COLO668 (cell line): ENCODE measurements at regions not wholly inside any gene's neighbourhood (a gene's known extent, or its start where the extent isn't known, plus 50 kb on each side); places are given as distances from the start of the nearest gene placed in this dataset.

Experiments
- DNase-seq: peaks from one replicate; lab custom pipeline; 2025; ENCODE audit not compliant: unreplicated experiment; lab: John Stamatoyannopoulos, UW

DNA sequence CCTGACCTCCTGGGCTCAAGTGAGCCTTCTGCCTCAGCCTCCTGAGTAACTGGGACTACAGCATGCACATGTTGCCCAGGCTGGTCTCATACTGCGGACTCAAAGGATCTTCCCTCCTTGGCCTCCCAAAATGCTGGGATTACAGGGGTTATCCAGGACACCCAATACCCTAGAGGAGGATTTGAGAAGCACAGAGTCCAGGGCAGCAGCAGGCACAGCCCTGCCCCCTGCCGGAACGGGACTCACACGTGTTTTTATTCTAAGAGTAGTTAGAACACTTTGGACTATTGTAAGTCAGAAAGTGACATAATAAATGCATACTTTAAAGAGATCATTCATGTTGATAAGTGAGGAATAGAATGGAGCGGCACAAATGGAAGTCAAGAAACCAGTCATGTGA lies 80.2 kb downstream of the C6orf118 start:
- no peak for DNase-seq

DNA sequence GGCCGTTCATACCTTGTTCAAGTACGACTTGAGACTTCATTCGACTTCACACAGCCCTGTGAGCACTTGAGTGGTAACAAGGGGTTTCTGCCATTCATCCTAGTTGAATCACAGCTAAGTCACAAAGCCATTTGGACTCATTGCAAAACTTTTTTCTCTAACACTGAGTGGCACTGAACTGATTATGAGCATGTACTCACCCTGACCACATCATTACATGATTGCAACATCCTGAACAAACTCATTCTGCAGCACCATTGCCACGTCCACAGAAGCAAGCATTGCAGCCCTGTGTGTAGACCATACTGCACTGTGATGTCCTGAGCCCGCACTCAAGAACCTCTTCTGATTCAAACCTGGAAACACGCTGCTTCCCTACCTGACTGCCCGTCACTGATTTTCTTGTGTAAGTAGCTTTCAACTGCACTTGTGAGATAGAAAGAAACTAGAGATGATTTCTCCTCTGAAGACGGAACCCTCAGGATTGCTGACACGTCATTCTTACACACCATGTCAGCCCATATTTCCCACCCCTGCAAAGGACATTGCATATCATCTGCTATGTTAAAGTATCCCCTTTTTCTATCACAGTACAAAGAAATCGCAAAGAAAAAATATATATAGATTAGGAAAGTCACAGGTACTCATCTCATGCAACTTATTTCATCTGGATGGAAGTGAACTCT lies 81.6 kb downstream of the C6orf118 start:
- DNase-seq = no peak

DNA sequence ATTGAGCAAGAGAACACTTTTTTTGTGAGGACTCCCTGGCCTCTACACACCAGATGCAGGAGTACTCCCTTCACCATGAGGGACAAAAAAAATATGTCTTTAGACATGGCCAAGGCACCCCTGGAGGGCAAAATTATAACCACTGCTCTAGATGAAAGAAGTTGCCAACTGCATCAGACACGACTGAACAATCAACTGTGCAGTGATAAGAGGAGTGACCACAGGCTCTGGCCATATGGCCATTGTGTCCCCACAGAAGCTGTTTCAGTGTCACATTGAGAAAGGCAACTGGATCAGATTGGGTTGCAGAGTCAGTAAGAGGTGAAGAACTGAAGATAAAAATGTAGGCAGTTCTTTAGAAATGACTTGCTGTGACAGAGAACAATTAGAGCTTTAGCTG lies 85.7 kb downstream of the C6orf118 start:
- no peak for DNase-seq

DNA sequence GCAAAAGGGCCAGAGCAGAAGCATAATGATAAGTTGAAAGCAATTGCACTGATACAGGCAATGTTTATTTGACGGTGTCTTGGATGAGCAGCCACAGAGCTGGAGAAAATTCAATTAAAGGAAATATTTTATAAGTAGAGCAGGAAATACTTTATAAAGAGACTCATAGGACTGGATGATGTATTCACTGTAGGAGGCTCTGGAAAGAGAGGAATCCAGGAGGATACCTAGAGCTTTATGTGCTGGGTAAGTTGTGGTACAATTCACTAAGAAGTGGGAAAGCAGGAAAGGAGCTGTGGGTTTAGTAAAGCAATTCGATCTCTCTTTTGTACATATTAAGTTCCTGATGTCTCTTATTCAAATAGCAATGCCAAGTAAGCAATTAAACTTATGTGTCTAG lies 86.3 kb downstream of the C6orf118 start:
- DNase-seq = no peak

DNA sequence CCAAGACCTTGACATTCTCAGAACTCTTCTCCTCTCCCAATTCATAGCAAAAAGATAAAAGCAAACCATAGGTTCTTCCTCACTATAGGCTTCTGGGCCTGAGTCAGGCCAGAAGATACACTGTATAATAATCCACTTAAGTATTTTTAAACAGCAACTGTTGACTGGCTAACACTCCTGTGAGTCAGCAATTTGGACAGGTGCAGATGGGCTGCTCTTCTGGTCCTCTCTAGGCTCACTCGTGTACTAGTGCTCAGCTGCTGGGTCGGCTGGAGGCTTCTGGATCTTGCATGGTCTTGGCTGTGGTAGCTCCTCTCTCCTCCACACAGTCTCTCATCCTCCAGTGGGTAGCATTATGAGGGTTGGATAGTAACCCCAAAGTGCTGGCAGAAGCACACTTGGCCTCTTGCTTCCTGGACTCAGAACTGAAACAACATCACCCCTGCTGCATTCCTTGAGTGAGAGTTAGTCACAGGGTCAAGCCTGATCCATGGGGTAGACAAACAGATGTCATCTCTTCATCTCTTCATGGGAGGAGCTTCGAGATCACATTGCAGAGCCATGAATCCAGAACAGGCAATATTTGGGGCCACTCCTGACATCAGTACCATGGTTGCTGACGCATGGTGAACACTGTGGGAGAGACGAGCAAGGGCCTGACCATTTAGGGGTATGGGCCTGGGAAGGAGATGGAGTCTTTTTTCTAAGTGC lies 86.9 kb downstream of the C6orf118 start:
- DNase-seq = no peak

DNA sequence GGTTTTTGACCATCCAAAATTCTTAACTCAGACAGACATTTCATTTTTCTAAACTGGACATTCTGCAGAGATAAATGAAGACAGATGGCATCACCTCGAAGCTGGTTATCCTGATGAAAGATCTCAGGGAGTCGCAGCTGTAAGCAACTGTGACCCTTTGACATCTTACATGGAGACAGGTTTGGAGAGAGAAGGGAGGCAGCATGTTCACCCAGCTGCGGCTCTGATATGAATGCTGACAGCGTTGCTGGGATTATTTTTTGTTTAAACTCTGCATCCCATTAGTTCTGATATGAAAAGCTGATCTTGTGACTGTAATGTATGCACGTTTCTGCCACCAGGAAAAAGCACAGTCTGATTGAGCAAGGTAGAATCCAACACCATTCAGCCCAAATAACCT lies 89.4 kb downstream of the C6orf118 start:
- DNase-seq = no peak

DNA sequence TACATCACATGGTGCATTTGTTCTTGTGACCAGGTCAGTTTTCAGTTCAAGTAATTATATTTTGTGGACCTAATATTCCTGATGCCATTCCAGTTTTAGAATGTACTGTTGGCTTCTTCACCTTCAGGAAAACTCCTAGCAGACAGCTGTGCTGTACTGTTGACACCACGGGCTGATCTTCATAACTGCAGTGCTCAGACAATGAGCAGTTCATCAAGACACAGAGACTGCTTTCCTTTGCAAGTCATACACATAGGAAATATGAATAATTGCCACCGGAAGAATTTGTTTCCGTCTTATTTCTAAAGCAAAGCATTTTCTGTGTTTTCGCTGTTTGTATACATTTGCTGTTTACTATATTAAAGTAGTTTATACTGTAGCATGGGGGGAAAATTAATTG lies 89.8 kb downstream of the C6orf118 start:
- DNase-seq = no peak

DNA sequence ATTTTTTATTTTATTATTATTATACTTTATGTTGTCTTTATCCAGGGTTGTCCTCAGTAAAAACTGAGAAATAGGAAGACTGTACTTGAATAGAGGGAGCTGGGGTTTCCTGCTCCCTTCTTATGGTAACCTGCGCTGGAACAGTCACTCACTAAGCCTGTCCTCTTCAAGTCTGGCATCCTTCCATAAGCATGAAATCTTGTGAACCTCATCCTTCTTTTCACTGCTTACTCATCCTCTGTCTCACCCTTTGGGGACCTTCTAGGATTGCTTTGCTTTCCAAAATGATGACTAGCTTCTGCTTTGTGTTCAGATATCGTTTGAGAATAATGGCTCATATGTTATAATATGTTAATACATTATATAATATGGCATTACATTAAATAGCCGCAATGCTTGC lies 90.6 kb downstream of the C6orf118 start:
- no peak for DNase-seq

DNA sequence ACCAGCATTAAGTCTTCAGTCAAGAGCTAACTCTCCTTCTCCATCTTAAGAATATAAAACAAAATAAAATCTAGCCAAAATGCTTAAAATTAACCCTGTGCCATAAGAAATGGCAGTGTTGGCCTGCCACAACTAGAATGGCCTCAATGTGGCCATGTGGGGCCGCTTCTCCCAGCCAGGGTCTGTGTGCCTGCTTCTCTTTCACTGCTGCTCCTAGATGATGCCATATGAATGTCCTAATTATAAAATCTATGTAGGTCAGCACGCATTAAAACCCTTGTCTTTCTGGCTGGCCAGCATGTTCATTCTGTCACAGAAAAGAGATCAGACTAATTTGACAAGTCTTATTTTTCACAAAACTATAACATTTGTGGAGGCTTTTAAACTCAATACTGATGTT lies 102.6 kb downstream of the C6orf118 start:
- no peak for DNase-seq

DNA sequence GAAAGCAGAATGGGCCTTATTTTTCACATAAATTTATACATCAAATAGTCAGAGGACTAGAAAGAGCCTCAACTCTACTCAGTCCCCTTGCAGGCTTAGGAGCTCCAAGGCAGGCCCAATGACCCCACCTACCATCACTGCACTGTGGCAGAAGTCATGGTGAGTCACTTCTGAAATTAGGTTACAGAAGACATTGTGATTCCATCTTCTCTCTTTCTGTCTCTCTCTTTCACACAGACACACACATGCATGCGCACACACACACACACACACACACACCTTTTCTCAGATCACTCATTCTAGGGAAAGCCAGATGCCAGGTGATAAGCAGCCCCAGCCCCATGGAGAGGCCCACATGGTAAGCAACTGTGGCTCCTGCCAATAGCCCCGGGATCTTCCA lies 103.8 kb downstream of the C6orf118 start:
- no peak for DNase-seq

DNA sequence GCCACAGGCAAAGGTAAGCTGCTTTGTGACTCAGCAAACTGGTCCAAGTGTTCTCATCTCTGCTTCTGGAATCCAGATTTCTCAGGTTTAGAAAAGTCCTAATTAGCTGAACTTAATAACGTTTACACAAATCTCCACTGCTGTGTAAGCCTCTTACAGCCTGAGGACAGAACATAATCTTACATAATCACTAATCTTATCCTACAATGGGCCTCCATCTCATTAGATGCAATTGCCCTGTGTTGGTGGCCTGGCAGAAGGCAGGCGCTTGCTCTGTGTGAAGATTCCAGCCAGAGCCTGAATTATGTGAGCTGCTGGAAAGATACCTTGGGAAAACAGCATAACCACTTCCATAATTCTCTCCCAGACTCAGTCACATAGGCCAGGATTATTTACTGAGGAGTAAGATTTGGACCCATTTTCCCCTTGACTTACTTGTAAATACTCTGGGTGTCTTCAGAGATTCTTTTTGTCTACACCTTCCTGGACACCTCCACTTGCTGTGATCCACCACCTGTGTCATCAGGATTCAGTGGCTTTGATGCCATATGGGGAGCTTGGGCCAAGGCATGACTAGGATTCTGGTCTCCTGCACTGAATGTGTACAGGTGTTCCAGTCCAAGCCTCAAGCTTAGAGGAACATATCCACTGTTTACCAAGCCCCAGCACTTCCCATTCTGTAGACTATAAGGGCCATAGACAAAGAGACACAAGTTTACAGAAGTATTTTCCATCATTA lies 104.4 kb downstream of the C6orf118 start:
- DNase-seq = no peak

DNA sequence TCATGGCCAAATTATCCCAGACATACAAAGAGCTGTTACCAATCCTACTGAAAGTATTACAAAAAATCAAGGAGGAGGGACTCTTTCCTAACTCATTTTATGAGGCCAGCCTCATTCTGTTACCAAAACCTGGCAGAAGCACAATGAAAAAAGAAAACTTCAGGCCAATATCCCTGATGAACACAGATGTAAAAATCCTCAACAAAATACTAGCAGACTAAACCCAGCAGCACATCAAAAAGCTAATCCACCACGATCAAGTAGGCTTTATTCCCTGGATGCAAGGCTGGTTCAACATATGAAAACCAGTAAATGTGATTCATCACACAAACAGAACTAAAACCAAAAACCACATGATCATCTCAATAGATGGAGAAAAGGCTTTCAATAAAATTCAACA lies 109.2 kb downstream of the C6orf118 start:
- no peak for DNase-seq

DNA sequence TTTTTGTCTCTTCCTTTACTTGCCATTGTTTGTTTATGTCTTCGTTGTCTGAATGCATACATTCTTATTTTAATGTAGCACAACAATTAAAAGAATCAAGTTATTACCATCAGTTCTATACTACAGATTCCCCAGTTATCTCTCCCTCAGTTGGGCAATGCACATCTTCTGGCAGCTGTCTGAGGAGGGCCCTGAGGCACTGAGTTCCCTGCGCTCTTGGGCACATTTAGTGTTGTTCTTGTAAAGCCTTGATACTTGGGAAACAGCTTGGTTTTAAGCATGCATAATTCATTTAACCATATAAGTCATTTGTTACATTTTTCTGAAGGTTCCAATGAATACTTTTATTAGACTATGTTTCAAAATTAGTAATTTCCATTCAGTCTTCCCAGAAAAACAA lies 117.9 kb downstream of the C6orf118 start:
- no peak for DNase-seq

DNA sequence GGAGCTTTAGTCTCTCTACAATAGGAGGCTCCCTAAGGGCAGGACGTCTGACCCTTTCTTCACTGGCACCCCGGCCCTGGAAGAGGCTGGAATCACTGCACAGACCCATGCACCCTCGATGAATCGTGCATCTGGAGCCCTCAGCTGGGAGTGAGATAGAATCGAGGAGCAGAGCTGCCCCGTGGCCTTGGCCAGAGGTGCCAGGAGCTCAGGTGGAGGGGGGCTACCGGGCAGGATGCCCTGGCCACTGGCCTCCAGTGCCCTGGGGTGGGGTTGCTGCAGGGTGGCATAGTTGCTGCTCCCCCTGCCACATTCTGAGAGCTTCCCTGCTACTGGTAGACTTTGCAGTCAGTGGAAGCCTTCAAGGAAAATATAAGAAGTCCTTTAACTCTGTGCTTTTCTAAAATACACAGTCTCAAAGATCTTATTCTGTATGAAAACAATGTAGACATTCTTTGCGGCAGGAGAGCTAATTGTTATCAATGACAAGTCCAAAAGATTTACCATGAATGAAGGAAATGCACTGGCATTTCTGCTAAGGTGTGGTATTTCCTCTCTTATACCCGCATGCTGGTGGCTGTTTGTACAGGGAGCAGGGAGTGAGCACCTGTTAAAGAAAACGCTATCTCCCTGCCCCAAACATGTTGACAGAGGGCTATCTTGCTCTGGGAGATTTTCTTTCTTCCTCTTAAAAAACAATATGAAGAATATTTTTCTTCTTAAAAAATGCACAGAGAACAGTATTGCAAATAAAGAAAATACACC lies 122.8 kb downstream of the C6orf118 start:
- DNase-seq = no peak

DNA sequence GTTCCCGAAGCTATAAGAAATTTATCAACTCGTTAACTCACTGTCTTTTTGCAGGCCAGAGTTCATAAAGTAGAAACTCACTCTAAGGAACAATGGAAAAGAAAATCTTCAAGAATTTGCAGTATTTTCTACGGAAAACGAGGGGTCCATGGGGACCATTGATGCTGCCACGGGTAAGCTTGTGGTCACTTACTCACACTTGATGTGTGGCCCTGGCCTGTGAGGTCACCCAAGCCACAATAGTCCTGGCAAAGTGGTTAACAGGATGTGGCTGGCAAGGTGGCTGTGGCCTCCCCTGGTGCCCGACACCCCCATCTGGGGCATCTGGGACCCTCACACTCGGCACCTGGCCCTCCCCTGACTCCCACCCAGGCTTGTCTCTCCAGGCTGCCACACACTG lies 123.4 kb downstream of the C6orf118 start:
- DNase-seq = no peak

DNA sequence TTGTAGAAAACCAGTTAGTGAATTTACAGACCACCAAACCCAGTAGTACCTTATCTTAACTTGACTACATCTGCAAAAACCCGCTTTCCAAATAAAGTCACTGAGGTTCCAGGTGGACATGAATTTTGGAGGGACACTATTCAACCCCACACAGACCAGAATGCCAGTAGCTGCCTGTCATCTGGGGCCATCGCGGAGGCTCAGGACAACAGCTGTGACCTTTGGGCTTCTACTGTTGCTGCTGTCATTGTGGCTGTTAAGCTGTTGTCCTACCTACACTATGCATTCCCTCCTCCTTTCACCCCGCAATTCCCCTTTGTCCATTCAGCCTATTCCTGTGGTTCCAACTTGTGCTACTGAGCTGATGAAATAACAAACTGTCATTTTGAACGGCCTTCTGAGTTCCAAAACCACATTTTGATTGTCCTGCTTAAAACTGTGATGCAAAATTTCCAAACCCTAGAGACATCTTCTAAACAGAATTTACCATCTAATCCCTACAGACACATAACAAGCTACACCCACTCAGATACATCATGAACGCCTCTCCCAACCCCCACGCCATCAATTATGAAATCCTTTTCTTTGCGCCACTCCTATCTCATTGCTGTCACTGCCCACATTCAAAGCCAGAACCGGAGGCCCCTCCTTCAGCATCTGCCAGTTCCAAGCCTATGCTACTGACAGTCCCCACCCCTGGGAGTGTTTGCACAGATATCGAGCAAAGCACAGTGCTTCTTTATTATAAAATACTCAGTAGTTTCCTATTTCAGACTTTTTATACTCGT lies 125.0 kb downstream of the C6orf118 start:
- DNase-seq = no peak

DNA sequence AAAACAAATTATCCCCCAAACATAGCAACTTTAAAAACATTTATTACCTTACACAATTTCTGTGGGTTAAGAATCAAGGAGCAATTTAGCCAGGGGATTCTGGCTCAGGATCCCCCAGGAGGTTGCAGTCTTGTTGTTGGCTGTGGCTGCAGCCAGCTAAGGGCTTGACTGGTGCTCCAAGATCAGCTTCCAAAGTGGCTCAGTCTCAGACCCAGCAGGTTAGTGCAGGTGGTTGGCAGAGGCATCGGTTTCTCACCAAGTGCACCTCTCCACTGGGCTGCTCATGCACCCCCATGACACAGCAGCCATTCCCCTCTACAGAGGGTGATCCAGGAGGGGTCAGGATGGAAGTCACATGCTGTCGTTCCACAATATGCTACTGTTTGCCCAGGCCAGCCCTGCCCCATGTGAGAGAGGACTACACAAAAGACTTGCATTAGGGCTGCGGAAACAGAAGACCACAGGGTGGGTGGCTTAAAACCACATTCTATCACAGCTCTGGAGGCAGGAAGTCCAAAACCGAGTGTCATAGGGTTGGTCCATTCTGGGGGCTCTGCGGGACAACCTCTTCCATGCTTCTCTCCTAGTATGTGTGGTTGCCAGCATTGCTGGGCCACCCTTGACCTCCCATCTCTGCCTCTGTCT lies 125.8 kb downstream of the C6orf118 start:
- DNase-seq = no peak

DNA sequence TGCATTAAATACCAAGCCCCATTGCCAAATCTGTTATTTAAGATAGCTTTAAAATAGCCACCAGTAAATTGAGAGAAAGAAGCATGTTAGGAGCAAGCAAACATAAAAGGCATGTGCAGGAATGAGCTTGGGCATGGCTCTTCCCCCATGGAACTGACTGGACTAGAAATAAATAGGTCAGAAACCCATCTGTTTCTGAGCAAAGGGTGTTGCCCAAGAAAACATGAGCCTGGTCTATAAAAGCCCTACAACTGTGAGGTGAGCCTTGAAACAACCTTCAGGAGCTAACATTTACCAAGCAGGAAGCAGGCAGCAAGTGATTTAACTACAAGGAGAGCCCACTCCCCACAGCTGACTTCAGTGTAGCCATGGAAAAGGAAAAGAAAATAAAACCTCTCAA lies 126.3 kb downstream of the C6orf118 start:
- DNase-seq = no peak

DNA sequence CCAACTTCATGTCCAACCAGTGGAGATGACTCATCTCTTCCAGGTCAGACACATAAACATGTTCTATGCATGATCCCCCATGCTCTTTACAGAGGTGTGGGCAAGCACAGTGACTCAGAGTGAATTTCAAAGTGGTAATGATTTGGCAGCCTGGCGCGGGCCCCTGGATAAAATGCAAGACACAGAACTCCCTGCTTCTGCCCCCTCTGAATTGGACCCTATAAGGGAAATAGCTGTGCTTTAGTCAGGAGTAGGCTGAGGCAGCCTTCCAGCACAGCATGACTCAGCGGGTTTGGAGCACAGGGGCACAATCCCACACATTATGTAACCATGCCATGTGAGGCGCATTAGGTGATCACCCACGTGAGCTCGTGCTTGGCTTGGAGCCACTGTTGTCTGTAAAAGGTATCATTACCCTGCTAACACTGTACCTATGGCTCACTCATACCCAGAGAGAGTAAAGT lies 127.4 kb downstream of the C6orf118 start:
- DNase-seq = no peak

DNA sequence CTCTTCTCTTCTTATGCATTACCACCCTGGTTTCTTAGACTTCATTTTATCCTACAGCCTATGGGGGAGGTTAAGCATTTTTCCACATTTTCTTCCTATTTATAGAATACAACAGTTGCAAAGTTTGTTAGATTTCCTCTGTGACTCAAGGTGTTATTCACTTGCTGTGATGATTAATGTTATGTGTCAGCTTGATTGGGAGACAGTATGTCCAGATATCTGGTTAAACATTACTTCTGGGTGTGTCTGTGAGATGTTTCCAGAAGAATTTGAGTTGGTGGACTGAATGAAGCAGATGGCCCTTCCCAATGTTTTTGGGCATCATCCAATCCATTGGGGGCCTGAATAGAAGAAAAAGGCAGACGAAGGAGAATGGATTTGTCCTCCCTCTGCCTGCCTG lies 131.3 kb downstream of the C6orf118 start:
- no peak for DNase-seq
